GM21447 (cell line): ENCODE measurements at regions not wholly inside any gene's neighbourhood (a gene's known extent, or its start where the extent isn't known, plus 50 kb on each side); places are given as distances from the start of the nearest gene placed in this dataset.
"Not testable (repeated sequence)": the region's sequence is repeated elsewhere in the genome, so short reads cannot be mapped to it uniquely, and the experiment has no call there.

Experiments used
- ATAC-seq: cut with Tn5 transposase; IDR thresholded peaks from one replicate; pipeline ENCODE4 v1.9.1; 2021; ENCODE audit not compliant: unreplicated experiment

- ATAC-seq, result no peak
Measured at GRCh38 chr14:84273181-84273580, 1256.8 kb upstream of the FLRT2 start.

- ATAC-seq, result no peak
Measured at GRCh38 chr14:84282618-84283017, 1247.3 kb upstream of the FLRT2 start.

- ATAC-seq, result no peak
Measured at GRCh38 chr14:84288781-84289180, 1241.2 kb upstream of the FLRT2 start.

- no peak for ATAC-seq
Measured at GRCh38 chr14:84298663-84299195, 1231.2 kb upstream of the FLRT2 start.

GRCh38 chr14:84303140-84303539, 1226.8 kb upstream of the FLRT2 start:
- ATAC-seq, result no peak

GRCh38 chr14:84312551-84312950, 1217.4 kb upstream of the FLRT2 start:
- ATAC-seq, result no peak

- ATAC-seq, result no peak
Measured at GRCh38 chr14:84323450-84323849, 1206.5 kb upstream of the FLRT2 start.

- no peak for ATAC-seq
Measured at GRCh38 chr14:84323978-84324377, 1206.0 kb upstream of the FLRT2 start.

- no peak for ATAC-seq
Measured at GRCh38 chr14:84336433-84336832, 1193.5 kb upstream of the FLRT2 start.

- ATAC-seq, result no peak
Measured at GRCh38 chr14:84340938-84341337, 1189.0 kb upstream of the FLRT2 start.

- ATAC-seq, result not testable (repeated sequence)
Measured at GRCh38 chr14:84341867-84342266, 1188.1 kb upstream of the FLRT2 start.

GRCh38 chr14:84343656-84344055, 1186.3 kb upstream of the FLRT2 start:
- ATAC-seq, result no peak

- no peak for ATAC-seq
Measured at GRCh38 chr14:84351646-84352045, 1178.3 kb upstream of the FLRT2 start.

GRCh38 chr14:84361476-84361875, 1168.5 kb upstream of the FLRT2 start:
- ATAC-seq, result no peak

GRCh38 chr14:84375235-84375634, 1154.7 kb upstream of the FLRT2 start:
- ATAC-seq, result no peak

- no peak for ATAC-seq
Measured at GRCh38 chr14:84390010-84390409, 1139.9 kb upstream of the FLRT2 start.

- ATAC-seq, result no peak
Measured at GRCh38 chr14:84397631-84398030, 1132.3 kb upstream of the FLRT2 start.

- no peak for ATAC-seq
Measured at GRCh38 chr14:84399296-84399910, 1130.5 kb upstream of the FLRT2 start.

- no peak for ATAC-seq
Measured at GRCh38 chr14:84401631-84402030, 1128.3 kb upstream of the FLRT2 start.

- no peak for ATAC-seq
Measured at GRCh38 chr14:84403585-84403984, 1126.4 kb upstream of the FLRT2 start.

- no peak for ATAC-seq
Measured at GRCh38 chr14:84404246-84404645, 1125.7 kb upstream of the FLRT2 start.

GRCh38 chr14:84409435-84409834, 1120.5 kb upstream of the FLRT2 start:
- ATAC-seq, result no peak

- no peak for ATAC-seq
Measured at GRCh38 chr14:84410344-84410743, 1119.6 kb upstream of the FLRT2 start.
